Endothelial cell of umbilical vein (primary cell): ENCODE measurements at regions not wholly inside any gene's neighbourhood (a gene's known extent, or its start where the extent isn't known, plus 50 kb on each side); places are given as distances from the start of the nearest gene placed in this dataset.
A peak's percentile ranks its signal among the peaks of the same experiment; 100 is the strongest.

Source experiments
- EZH2 ChIP-seq: IDR thresholded peaks from 2 replicates; pipeline ENCODE4 v1.6.1; 2012; ENCODE audit warnings: borderline replicate concordance, low read depth, mild to moderate bottlenecking, moderate library complexity, low read length, inconsistent platforms; ENCODE audit not compliant: severe bottlenecking
- GATA2 ChIP-seq: IDR thresholded peaks from 2 replicates; pipeline ENCODE4 v1.7.0; 2011; ENCODE audit warnings: low read depth, mild to moderate bottlenecking, moderate library complexity, mixed read lengths, low read length; ENCODE audit not compliant: insufficient read length, insufficient read depth
- JUN ChIP-seq: IDR thresholded peaks from 2 replicates; pipeline ENCODE4 v1.6.1; 2011; ENCODE audit warnings: borderline replicate concordance, low read depth; ENCODE audit not compliant: insufficient read length, insufficient read depth
- POLR2A ChIP-seq: IDR thresholded peaks from 2 replicates; pipeline ENCODE4 v1.6.1; 2012; ENCODE audit warnings: low read depth, mild to moderate bottlenecking, control low read depth, low read length
- POLR2AphosphoS5 ChIP-seq: IDR thresholded peaks from 2 replicates; pipeline ENCODE4 v1.6.1; 2012; ENCODE audit warnings: low read depth, mild to moderate bottlenecking, control low read depth, low read length, moderate library complexity; ENCODE audit not compliant: insufficient read depth
- TF ChIP-seq, protein P1 (sequence below), 2 donors: IDR thresholded peaks; 1 replicate in 1 of 2; 2 replicates in 1 of 2; pipeline ENCODE4 v1.5.1; 2011; ENCODE audit warnings: low read length in 2 of 2, mild to moderate bottlenecking in 2 of 2, moderate library complexity in 2 of 2, control low read depth in 1 of 2, inconsistent platforms in 1 of 2, low read depth in 1 of 2; ENCODE audit not compliant: insufficient read depth in 1 of 2; ENCODE audit errors: extremely low read depth in 1 of 2

DNA sequence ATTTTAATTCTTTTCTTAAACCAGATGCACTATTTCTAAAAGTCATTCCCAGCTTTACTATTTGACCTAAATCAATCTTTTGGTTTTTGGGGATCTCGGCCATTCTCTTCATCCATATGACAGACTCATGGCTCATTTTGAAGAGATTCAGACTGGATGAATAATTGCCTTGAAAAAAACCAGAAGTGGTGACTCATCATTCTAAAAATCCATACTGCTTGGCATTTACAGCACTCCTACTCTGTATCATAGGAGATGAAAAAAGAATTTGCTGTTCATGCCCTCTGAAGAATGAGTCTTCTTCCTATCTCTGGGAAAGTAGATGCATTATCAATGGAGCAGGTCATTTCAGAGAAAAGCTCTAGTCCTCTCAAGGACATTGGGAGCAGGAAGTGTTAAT, 220.5 kb upstream of the RPS6KA3 start:
- TF ChIP-seq, protein P1, sequence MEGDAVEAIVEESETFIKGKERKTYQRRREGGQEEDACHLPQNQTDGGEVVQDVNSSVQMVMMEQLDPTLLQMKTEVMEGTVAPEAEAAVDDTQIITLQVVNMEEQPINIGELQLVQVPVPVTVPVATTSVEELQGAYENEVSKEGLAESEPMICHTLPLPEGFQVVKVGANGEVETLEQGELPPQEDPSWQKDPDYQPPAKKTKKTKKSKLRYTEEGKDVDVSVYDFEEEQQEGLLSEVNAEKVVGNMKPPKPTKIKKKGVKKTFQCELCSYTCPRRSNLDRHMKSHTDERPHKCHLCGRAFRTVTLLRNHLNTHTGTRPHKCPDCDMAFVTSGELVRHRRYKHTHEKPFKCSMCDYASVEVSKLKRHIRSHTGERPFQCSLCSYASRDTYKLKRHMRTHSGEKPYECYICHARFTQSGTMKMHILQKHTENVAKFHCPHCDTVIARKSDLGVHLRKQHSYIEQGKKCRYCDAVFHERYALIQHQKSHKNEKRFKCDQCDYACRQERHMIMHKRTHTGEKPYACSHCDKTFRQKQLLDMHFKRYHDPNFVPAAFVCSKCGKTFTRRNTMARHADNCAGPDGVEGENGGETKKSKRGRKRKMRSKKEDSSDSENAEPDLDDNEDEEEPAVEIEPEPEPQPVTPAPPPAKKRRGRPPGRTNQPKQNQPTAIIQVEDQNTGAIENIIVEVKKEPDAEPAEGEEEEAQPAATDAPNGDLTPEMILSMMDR (IDR thresholded peaks at IDR 0.05; ENCODE audit: extremely low read depth in 1 of 2, insufficient read depth in 1 of 2, low read depth in 1 of 2, low read length in 2 of 2): no peak
- no peak for TF ChIP-seq EZH2
- no peak for TF ChIP-seq POLR2AphosphoS5
- TF ChIP-seq JUN: peak; percentile 40
- no peak for TF ChIP-seq GATA2
- TF ChIP-seq POLR2A: no peak
